SKM-1 (cell line): ENCODE measurements at regions not wholly inside any gene's neighbourhood (a gene's known extent, or its start where the extent isn't known, plus 50 kb on each side); places are given as distances from the start of the nearest gene placed in this dataset.
"Not testable (repeated sequence)": the region's sequence is repeated elsewhere in the genome, so short reads cannot be mapped to it uniquely, and the experiment has no call there.

Experiments used
- DNase-seq: peaks from one replicate; lab custom pipeline; 2025; ENCODE audit not compliant: unreplicated experiment; lab: John Stamatoyannopoulos, UW

DNA sequence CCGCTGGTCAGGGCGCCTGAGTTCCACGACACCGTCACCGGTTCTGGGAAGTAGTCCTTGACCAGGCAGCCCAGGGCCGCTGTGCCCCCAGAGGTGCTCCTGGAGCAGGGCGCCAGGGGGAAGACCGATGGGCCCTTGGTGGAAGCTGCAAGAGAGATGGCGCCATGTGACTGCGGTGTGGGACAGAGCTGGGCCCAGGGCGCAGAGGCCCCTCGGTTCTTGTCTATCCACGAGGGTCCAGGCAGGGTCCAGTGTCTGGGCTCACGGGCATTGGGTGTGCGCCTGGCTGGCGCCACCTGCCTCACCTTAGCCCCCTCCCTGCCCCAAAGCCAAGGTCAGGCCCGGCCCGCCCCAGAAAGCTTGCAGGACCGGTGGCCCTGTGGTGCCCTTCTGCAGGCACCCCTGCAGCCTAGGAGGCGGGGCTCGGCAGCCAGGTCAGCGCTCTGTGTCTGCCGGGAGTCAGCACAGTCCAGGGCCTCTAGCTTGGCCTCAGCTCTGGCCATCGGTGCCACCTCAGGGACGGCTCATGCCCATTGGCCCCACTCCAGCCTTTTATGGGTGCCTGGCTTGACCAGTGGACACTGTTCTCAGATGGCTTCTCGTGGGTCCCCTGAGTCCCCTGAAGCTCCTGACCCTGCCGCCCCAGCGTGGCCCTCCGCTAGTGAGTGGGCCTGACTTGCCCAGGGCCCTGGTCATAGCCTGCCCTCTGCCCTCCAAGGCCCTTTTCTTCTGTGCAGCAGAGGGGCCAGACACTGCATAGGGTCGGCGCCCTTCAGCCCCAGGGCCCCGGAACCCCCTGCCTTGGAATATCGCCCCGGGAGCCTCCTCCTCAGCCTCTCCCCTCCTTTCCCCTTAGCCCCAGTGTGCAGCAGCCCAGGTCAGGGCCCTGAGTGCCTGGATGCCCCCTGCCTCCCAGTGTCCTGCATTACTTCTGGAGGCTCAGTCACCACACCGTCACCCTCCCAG, 245.2 kb downstream of the TMEM121 start:
- not testable (repeated sequence) for DNase-seq

DNA sequence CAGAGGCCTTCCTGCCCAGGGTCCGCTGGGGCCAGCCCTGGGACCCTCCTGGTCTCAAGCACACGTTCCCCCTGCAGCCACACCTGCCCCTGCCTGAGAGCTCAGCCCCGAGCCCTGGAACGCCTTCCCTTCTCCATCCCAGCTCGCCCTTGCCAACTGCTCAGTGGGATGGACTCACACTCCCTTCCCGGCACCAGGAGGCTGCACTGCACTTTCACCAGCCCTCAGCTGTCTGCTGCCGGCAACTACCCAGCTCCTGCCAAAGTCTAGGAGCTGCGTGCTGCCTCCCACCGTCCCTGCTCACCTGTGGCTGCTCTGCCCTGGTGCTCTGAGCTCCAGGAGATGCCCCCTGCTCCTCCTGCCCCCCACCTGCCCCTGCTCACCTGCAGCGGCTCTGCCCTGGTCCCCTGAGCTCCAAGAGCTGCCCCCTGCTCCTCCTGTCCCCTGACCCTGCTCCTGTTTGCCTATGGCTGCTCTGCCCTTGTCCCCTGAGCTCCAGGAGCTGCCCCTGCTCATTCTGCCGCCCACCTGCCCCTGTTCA, 246.4 kb downstream of the TMEM121 start:
- not testable (repeated sequence) for DNase-seq

DNA sequence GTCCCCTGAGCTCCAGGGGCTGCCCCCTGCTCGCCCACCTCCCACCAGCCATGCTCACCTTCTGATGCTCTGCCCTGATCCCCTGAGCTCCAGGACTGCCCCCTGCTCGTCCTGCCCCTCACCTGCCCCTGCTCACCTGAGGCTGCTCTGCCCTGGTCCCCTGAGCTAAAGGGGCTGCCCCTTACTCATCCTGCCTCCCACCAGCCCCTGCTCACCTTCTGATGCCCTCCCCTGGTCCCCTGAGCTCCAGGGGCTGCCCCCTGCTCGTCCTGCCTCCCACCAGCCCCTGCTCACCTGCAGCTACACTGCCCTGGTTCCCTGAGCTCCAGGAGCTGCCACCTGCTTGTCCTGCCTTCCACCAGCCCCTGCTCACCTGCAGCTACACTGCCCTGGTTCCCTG, 247.2 kb downstream of the TMEM121 start:
- DNase-seq: no peak

DNA sequence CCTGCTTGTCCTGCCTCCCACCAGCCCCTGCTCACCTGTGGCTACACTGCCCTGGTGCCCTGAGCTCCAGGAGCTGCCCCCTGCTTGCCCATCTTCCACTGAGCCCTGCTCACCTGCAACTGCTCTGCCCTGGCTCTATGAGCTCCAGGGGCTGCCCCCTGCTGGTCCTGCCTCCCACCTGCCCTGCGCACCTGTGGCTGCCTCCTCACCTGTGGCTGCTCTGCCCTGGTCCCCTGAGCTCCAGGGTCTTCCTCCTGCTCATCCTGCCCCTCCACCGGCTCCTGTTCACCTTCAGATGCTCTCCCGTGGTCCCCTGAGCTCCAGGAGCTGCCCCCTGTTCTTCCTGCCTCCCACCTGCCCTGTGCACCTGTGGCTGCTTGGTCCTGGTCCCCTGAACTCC, 247.6 kb downstream of the TMEM121 start:
- DNase-seq: no peak

DNA sequence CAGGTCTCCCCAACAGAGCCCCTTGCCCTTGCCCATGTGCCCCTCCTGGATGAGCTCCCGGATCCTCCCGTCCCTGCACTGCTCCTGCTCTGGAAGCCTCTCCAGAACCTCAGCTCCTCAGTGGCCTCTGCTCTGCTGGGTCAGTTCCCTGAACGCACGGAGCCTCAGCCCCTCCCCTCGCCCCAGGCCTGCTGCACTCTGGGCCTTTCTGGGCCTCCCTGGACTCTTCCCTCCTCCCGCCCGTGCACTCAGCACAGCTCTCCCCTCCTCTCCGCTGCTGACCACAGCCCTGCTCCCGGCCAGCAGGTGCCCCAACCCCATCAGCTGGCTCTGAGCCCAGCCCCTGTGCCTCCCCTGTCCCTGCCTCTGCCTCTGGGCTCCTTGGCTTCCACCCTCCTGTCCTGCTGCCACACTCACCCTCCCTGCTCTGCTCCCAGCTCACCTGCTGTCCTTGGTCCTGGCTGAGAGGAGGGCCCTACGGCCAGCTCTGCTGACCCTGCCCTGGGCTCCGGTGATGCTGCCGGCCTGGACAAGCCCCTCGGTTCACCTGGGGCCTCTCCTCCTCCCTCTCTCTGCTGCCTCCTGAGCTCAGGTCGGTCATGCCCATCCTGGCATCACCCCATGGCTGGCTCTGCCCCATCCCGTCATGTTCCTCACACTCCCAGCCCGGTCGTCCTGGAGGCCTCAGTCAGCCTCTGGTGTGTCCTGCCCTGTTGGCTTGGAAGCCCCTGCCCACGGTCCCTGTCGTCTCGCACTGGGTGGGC, 248.4 kb downstream of the TMEM121 start:
- DNase-seq: not testable (repeated sequence)

DNA sequence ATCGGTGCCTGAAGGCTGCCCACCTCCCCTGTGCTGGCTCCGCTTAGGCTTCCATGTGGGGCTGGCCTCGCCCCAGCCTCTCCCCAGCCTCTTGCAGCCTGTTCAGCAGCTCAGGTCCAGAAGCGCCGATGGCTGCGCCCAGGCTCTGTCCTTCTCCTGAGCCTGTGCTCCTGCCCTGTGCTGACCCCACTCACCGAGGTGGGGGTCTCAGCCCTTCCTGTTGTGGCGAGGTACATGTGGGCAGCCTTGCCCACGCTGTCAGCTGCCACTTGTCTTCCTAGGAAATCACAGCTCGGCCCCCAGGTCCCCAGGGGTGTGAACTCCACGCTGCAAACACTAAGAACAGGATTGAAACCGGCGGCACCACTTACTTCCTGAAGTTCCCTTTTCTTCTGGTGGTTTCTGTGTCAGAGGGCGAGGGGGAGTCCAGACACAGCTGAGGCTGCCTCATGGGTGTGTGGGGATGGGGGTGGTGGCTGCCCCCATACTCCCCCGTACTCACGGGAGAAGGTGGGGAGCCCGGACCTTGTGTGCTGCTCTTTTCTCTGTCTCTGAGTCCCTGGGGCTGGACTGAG, 249.1 kb downstream of the TMEM121 start:
- DNase-seq: not testable (repeated sequence)

DNA sequence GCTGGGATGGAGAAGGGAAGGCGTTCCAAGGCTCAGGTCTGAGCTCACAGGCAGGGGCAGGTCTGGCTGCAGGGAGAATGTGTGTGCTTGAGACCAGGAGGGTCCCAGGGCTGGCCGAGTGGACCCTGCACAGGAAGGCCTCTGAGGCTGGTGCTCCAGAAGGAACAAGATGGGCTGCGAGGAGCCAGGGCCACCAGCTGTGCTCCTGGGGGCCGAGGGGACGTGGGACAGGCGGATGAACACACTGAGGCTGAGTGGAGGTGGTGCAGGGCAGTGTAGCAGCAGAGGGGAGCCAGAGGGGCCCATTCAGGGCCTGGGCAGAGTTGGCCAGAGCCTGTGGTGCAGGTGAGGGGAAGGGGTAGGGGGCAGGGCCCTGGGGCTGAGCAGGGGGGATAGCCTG, 249.7 kb downstream of the TMEM121 start:
- not testable (repeated sequence) for DNase-seq

DNA sequence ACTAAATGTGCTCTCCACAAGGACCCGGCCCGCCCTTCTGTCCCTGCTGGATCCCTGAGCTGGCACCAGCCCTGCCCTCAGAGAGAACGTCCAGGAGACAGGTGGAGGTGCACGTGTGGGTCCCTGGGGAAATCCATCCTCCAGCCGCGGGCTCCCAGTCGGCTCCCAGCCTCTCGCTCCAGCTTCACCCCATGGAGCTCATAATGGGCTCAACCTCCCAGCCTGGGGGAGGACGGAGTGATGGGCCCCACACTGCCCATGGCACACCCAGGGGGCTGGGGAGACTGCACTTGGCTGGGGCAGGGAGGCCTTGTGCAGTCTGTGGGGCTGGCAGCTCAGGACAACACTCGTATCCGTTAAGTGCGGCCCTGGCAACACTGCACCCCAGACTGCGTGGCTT, 250.5 kb downstream of the TMEM121 start:
- no peak for DNase-seq

DNA sequence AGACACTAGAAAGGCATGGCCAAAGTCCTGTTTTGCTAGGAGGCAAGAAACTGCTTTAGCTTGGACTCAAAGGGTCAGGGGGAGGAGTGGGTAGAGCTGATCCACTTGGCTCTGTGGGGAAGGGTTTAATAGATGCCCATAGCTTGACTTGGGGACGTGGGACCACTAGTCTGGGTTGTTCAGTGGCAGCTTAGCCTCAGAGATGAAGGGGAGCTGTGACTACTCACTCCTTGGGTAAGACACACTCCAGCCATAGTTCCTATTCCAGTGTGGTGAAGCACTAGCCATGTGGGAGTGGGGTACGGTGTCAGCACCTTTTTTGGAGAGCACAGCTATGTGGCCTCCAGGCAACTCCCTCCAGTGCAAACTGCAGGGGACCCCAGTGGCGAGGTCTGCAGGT, 257.3 kb downstream of the TMEM121 start:
- DNase-seq: no peak

DNA sequence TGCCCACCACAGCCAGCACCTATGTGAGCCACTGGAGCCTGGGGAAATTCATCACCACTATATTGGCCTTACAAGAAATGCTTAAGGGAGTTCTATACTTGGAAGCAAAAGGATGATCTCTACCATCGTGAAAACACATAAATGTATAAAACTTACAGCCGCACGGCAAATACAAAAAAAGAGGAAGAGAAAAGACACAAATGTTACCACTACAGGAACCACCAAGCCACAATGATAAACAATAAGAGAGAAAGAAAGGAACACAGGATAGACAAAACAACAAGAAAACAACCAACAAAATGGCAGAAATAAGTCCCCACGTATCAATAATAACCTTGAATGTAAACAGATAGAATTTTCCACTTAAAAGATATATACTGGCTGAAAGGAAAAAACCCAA, 267.5 kb downstream of the TMEM121 start:
- no peak for DNase-seq

DNA sequence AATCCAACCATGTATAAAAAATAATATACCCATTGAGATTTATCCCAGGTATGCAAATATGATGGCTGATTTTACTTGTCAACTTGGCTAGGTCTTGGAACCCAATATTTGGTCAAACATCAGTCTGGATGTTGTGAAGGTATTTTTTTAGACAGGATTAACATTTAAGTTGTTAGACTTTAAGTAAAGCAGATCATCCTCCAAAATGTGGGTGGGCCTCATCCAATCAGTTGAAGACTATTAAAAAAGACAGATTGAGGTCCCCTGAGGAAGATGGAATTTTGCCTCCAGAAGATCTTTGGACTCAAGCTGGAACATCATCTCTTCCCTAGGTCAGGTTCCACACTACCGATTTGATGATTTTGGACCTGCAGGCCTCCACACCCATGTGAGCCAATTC, 271.2 kb downstream of the TMEM121 start:
- no peak for DNase-seq

DNA sequence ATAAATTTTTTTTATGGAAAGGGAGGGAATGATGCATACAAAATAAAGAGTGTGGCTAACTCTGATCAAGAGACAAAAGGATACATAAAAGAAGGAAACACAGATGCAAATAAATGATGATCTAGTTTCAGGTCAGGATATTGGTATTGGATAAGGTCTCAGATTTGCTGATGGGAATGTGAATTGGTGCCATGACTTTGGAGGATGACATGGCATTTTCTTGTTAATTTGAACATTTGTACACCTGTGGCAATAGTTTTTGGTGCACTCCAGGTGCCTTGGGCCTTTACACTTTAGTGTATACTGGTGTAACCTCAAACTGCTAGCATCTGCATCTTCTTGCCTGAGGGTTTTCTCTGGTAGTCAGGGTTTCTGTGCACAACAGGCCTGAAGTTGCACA, 279.3 kb downstream of the TMEM121 start:
- DNase-seq: no peak

DNA sequence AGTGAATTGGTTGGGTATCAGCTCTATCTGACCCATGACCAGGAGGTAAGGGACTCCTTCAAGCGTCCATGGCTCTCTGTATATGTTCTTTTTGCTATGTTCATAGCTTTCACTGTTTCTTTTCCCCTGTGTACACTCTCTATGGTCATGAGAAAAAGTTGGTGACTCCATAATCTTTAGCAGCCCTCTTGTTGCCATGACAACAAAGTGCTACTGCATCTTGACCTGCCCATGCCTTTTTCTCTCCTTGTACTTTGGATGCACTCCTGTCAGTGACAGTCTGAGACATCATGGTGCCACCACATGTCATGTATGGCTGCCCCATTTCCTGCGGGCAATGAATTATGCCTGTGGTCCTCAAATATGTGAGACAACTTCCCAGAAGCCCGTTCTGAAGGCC, 280.2 kb downstream of the TMEM121 start:
- DNase-seq: no peak

DNA sequence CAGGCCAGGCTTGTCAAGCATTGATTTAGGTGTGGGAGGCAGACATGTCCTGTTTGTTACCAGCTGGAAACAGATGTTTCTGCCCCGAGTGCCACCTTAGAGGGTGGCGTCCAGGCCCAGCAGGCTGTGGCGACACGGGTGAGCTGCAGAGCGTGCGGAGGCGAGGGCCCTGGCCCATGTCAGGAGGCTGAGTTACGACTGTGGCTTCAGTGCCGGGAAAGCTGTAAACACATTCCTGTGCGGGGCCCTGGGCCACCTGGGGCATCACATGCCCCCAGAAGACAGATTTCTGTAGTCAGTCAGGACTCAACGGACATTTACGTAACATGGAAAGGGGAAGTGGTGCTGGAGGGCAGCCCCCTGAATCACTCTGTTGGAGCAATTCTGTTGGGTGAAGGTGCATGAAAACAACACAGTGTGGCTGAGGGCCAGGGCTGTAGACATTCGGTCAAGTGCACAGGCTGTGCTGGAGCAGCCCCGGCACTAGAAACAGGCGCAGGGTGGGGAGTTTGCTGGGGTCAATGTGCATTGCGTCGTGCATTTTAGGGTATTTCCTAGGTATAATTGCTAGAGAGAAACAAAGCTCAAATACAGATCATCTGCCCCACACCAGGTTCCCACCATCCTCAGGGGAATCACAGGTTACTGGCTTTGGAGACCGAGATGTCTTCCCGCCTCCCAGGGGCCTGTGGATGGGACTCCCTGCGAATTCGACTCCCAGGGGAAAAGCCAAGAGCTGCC, 291.8 kb downstream of the TMEM121 start:
- no peak for DNase-seq

DNA sequence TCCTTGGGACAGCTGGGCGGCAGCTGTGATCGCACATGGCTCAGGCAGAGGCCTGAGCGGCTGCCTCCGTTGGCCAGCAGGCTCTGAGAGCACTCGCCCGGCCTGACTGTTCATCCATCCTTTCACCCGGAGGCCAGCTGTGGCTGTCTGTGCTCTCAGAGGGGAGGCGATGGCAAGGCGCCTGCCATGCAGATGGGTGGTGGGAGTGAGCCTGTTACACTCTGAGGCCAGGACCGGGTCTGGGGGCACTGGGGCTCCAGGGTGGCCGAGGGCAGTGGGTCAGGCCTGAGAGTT, 292.3 kb downstream of the TMEM121 start:
- no peak for DNase-seq

DNA sequence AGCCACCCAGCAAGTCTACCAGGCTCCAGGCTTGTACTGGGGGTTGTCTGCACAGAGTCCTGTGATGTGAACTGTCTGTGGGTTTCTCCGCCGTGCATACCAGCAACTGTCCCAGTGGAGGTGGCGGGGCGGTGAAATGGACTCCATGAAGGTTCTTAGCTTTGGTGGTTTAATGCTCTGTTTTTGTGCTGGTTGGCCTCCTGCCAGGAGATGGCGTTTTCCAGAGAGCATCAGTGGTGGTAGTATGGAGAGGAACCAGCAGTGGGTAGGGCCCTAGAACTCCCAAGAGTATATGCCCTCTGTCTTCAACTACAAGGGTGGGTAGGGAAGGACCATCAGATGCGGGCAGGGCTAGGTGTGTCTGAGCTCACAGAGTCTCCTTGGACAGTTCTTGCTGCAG, 303.8 kb downstream of the TMEM121 start:
- DNase-seq: no peak

DNA sequence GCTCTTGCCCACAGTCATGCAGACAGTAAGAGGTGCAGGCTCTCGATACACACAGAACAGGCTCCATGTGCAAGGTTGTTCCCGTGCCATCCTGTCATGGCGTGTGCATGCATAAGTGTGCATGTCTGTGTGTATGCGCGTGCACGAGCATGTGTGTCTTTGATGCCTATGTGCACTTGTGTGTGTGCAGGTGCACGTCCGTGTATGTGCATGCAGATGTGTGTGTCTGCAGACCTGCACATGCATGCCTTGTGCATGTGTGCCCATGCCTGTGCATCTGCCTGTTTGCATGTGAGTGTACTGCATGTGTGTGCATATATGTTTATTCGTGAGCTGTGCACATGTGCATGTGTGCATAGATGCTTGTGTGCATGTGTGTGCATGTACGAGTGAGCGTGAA, 309.8 kb downstream of the TMEM121 start:
- DNase-seq: no peak

DNA sequence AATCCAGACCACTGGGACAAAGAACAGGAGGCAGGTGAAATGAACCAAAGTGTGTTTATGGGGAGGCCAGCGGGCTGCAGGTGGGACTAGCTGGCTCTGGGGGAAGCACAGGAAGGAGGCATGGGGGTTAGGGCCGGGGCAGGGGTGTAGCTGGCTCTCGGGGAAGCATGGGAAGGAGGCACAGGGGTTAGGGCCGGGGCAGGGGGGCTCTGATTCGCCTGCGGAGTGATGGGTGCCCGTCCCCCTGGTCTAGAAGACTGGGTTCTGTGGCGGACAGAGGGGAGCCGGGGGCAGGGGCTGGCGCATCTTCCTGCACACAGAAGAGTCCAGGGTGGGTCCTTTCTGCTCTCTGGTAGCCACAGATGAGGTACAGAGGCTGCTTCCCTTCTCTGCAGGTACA, 310.3 kb downstream of the TMEM121 start:
- DNase-seq: no peak

DNA sequence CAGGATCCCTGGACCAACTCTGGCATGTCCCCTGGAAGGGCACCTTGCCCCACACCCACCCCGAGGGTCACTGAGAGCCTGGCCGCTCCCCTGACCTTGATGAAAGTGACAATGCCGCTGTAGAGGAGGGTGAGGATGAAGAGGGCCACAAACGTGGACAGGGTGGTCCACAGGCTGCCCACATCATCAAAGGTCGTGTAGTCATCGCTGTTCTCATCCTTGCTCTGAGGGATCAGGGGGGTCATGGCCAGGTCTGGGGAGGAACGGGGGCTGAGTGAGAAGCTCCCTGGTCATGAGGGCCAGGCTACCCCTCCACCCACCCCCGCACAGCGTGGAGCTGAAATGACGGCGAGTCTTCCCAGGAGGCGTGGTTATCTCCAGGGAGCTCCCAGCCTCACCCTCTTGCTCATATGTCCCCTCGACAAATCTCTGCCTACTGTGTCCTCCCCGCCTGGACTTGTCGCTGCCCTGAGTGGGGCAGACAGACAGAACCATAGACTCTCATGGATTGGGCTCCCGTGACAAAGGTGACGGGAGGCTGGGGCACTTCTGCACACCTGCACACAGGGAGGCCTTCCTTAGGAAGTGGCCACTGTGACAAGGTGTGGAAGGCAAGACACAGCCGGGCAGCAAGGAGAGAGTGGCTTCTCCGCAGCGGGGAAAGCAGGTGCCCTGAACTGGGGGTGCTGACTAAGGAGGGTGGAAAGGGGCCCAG, 311.1 kb downstream of the TMEM121 start:
- DNase-seq: no peak

DNA sequence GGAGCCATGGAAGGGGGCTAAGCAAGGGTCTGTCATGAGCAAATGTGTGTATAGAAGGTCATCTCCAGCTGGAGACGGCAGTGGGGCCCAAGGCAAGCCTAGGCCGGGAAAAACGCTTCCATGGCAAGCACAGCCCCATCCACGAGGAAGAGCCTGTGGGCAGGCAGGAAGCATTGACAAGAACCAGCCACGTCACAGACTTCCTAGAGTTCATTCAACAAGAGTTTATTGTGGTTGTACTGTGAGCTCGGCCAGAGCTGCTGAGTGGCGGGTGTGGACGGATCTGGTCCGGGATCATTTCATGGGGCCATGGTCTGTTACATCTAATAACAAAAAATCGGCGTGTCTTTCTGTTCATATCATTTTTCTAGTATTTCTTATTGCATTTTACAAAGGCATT, 311.7 kb downstream of the TMEM121 start:
- DNase-seq: no peak
